AG09319 (cell line): ENCODE measurements at regions not wholly inside any gene's neighbourhood (a gene's known extent, or its start where the extent isn't known, plus 50 kb on each side); places are given as distances from the start of the nearest gene placed in this dataset.

Experiments
- DNase-seq: peaks from one replicate; pipeline ENCODE4 v3.0.0-alpha.2; 2010; ENCODE audit warnings: low read depth; ENCODE audit errors: extremely low read depth
- TF ChIP-seq, protein P1 (sequence below): IDR thresholded peaks from 2 replicates; pipeline ENCODE4 v1.5.1; 2011; ENCODE audit warnings: low read depth, mild to moderate bottlenecking, inconsistent platforms, low read length, moderate library complexity

DNA sequence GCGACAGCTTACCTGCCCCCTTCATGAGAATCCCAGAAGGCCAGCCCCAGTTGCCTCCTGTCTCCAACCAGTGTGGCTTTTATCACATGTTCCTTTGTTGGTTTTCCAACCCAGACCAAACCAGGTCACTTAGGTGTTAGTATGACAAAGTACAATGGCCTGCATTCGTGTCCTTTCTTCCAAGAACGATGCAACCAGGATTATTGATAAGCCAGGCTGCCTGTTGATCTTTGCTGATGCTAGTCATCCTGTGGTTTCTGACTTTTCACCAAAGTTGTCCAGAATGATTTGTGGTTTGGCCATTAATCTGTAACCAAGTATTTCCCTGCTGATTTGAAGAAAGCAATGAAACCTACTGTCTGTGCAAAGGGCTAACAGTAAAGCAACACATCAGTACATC lies 191.4 kb downstream of the CYLD start:
- TF ChIP-seq, protein P1, sequence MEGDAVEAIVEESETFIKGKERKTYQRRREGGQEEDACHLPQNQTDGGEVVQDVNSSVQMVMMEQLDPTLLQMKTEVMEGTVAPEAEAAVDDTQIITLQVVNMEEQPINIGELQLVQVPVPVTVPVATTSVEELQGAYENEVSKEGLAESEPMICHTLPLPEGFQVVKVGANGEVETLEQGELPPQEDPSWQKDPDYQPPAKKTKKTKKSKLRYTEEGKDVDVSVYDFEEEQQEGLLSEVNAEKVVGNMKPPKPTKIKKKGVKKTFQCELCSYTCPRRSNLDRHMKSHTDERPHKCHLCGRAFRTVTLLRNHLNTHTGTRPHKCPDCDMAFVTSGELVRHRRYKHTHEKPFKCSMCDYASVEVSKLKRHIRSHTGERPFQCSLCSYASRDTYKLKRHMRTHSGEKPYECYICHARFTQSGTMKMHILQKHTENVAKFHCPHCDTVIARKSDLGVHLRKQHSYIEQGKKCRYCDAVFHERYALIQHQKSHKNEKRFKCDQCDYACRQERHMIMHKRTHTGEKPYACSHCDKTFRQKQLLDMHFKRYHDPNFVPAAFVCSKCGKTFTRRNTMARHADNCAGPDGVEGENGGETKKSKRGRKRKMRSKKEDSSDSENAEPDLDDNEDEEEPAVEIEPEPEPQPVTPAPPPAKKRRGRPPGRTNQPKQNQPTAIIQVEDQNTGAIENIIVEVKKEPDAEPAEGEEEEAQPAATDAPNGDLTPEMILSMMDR = no peak
- no peak for DNase-seq

DNA sequence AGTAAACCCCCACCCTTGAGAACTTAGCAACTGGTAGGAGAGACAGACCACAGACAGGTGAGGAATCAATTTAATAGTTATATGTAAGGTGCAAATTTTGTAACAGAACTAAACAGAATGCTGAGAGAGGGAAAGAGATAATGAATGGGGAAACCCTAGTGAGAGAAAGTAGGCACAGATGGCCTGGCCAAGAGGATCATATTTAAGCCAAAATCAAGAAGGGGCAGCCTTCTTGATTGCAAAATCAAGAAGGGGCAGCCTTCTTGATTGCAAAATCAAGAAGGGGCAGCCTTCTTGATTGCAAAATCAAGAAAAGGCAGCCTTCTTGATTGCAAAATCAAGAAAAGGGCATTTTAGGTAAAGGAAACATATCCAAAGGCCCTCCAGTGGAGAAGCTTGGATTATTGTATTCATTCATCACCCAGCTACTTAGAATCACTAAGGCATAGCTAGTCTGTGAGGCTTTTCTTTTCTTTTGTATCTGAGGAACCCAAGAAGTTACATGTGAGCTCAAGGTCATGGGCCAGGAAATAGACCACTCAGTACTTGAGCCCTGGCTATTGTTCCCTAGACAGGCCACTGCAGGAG lies 190.6 kb downstream of the CYLD start:
- TF ChIP-seq, protein P1 = no peak
- no peak for DNase-seq

DNA sequence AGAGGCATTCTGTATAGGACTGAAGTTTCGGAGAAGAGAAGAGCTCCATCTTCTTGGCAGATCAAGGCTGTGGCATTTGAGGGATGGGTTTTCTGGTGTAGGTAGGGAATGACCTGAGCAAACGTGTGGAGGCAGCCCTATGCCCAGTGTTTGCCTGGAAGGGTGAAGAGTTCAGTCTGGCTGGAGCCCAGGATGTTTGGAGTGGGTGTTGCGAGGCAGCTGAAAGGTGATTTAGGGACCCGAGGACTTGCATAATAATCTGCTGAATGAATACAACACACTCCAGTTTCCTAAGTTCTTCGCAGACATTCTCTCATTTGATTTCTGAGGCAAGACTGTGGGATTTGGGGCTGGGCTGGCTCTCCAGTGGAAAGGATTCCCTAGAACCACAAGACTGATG lies 186.2 kb downstream of the CYLD start:
- no peak for DNase-seq
- TF ChIP-seq, protein P1 = no peak

DNA sequence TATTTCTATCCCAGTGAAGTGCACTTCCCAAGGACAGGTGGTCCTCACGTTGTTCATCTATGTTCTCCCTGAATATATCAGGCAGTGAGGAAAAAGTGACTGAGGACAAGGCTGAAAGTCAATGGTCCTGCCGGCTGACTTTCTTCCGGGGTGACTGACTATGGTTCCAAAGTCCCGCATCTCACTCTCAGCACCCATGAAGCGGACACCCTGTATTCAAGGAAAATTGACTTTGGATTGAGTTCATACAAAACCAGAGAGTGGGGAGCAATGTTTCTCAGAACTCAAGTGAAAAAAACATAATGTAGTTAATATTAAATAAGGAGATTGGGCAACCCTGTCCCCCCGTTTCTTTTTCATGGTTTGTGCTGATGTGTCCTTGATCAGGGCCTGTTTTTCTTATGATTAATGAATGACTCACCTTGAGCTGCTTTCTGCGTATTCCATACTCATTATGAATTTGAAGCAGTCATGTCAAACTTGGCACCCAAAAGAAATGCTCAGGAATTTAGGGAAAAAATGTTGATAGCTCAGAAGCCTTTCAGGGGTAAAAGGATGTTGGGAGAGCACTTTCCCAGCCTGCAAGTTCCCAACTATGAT lies 184.0 kb downstream of the CYLD start:
- TF ChIP-seq, protein P1 = no peak
- DNase-seq = no peak

DNA sequence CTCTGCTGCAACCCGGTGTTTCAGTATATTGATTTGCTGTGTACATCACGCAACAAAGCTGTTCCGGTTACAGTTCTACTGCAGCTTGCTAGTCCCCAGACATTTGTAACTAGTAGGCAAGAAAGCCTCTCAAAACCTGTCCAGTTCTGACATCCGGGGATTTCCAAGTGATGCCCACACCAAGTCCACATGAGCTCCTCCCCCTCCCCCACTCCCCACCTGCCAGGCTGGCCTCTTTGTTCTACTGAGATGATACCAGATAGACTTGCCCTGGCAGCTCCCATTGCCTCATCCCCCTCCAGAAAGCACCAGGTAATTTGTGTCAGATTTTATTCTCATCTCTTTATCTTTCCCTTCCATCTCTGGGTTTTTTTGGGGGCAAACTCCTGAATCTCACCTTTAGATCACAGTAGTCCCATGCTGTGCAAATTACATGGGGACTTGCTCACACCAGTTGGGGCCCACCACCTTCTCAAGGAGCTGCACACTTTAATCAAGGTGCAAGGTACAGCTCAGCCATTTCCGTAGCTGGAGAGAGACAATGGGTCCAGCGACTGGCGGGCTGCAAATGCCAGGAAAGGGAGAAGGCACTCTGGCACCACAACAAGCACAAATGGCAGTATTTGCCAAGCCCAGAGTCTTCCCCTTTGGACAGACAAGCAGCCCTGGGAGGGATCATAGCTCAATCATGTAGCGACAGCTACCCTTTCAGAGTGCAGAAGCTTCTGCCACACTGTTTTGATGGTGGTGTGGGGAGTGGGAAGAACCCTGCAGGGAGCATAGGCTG lies 183.1 kb downstream of the CYLD start:
- TF ChIP-seq, protein P1 = no peak
- DNase-seq = no peak

DNA sequence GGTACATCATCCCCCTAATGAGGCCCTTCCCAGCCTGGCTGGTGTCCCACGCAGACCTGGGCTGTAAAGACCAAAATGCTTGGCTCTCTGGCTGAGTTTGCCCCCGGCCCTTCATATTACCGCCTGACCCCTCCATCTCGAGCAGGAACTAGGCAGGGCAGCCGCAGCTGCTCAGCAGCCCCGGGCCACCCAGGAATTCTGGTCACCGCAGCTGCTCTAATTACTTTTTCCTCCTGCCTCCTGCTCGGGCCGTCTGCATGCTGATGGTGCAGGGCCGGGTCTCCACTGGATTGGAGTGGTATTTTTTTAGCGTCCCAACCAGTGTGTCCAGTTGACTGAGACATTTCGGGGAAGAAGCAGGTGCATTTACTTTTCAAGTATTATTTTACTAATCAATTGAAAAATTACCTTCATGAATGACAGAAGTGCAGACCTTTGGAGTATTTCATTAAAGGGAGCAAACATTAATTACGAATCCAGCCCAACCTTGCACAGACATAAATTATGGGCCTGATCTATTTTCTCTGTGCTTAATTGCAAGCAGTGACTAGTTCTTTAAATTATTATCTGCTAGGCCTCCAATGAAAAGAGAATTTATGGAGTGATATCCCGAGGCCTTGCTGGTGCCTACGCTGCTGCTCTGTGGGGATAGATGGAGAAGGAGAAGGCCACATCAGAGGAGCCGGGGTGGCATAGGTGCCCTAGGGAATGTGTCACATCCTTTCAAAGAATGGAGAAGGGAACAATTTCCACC lies 176.2 kb downstream of the CYLD start:
- DNase-seq = no peak
- TF ChIP-seq, protein P1 = no peak
